SU-DHL-6 (cell line): ENCODE measurements at regions not wholly inside any gene's neighbourhood (a gene's known extent, or its start where the extent isn't known, plus 50 kb on each side); places are given as distances from the start of the nearest gene placed in this dataset.

Experiments used
- CTCF ChIP-seq: fragments of 200-600 bp; sonication (generic); IDR thresholded peaks from one replicate; pipeline ENCODE4 v1.5.1; 2017; ENCODE audit warnings: antibody characterized with exemption, mild to moderate bottlenecking, low read length, moderate library complexity; ENCODE audit not compliant: insufficient read depth, poor library complexity, severe bottlenecking
- EZH2phosphoT487 ChIP-seq: fragments of 200-600 bp; sonication (generic), shearing (Covaris generic); conservative IDR thresholded peaks from 2 replicates; pipeline ENCODE4 v1.6.1; 2018; ENCODE audit warnings: mild to moderate bottlenecking, antibody characterized with exemption, low read length, moderate library complexity, mixed read lengths

GRCh38 chr2:39975476-39976020 is 196.5 kb upstream of the THUMPD2 start:
- TF ChIP-seq CTCF: no peak
- TF ChIP-seq EZH2phosphoT487: no peak
